HG02798 (cell line): ENCODE measurements at regions not wholly inside any gene's neighbourhood (a gene's known extent, or its start where the extent isn't known, plus 50 kb on each side); places are given as distances from the start of the nearest gene placed in this dataset.

Experiments
- ATAC-seq: cut with Tn5 transposase; IDR thresholded peaks from one replicate; pipeline ENCODE4 v1.9.1; 2021; ENCODE audit warnings: mild to moderate bottlenecking; ENCODE audit not compliant: unreplicated experiment, poor library complexity

- ATAC-seq, result no peak
These were observed 556.2 kb upstream of the FZD8 start for GRCh38 chr10:36198322-36198721.

GRCh38 chr10:36195364-36195763 is 553.3 kb upstream of the FZD8 start:
- no peak for ATAC-seq

GRCh38 chr10:36194276-36194675 is 552.2 kb upstream of the FZD8 start:
- ATAC-seq, result no peak

- no peak for ATAC-seq
These were observed 548.9 kb upstream of the FZD8 start for GRCh38 chr10:36191009-36191408.

- no peak for ATAC-seq
These were observed 546.4 kb upstream of the FZD8 start for GRCh38 chr10:36188461-36188860.

GRCh38 chr10:36188080-36188453 is 546.0 kb upstream of the FZD8 start:
- ATAC-seq, result no peak

GRCh38 chr10:36187380-36188079 is 545.4 kb upstream of the FZD8 start:
- ATAC-seq, result no peak

GRCh38 chr10:36185097-36185496 is 543.0 kb upstream of the FZD8 start:
- ATAC-seq, result no peak

GRCh38 chr10:36183726-36184125 is 541.6 kb upstream of the FZD8 start:
- no peak for ATAC-seq

- no peak for ATAC-seq
These were observed 541.0 kb upstream of the FZD8 start for GRCh38 chr10:36183056-36183455.

- ATAC-seq, result no peak
These were observed 540.5 kb upstream of the FZD8 start for GRCh38 chr10:36182606-36183005.

- no peak for ATAC-seq
These were observed 540.1 kb upstream of the FZD8 start for GRCh38 chr10:36182179-36182566.

- ATAC-seq, result no peak
These were observed 539.5 kb upstream of the FZD8 start for GRCh38 chr10:36181426-36182178.

GRCh38 chr10:36178616-36179015 is 536.5 kb upstream of the FZD8 start:
- ATAC-seq, result no peak

GRCh38 chr10:36177071-36177470 is 535.0 kb upstream of the FZD8 start:
- ATAC-seq, result no peak

GRCh38 chr10:36175954-36176353 is 533.9 kb upstream of the FZD8 start:
- no peak for ATAC-seq

- ATAC-seq, result no peak
These were observed 531.3 kb upstream of the FZD8 start for GRCh38 chr10:36173364-36173763.

GRCh38 chr10:36171953-36172940 is 530.2 kb upstream of the FZD8 start:
- ATAC-seq, result no peak

- ATAC-seq, result no peak
These were observed 529.5 kb upstream of the FZD8 start for GRCh38 chr10:36171556-36171952.

- ATAC-seq, result no peak
These were observed 528.9 kb upstream of the FZD8 start for GRCh38 chr10:36170943-36171501.
